ENCODE measurements at regions not wholly inside any gene's neighbourhood (a gene's known extent, or its start where the extent isn't known, plus 50 kb on each side); places are given as distances from the start of the nearest gene placed in this dataset.

DNA sequence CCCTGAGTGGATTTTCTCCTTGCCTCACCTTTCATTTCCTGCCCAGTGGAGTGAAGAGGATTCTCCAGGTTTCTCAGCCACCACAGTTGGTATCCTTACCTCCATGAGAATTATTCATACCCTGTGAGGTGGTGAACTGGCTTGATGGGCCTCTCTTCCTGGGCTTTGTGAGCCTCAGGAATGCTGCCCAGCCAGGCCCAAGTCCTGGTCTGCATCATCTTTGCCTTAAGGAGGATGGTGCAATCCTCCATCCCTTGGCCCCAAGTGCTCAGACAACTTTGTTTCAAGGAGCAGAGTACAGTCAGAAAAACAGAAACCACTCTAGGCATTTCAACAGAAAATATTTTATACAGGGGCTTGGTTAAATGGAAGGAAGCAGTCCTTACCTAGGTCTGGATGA is 114.2 kb upstream of the CADM1 start:
- Histone ChIP-seq H3K27ac (no peak overlapping the region), H3K9me3 (no peaks in the 10 kb centered on the region), H3K4me3 (no peak overlapping the region), H3K4me1 (peaks cover 18% of the 10 kb centered on the region; the same call in 1 of the 3 replicates), H3K4me2 (no peak overlapping the region)
- TF ChIP-seq HOXB5 (CRISPR knock-in tag; IDR thresholded peaks at IDR 0.05) = no peak
- TF ChIP-seq PBX3 (IDR thresholded peaks at IDR 0.05) = no peak
- TF ChIP-seq RCOR1 (IDR thresholded peaks at IDR 0.05; ENCODE audit: low read depth, low read length) = no peak
- no peak for TF ChIP-seq CBX2 (IDR thresholded peaks at IDR 0.05; ENCODE audit: borderline replicate concordance, low read depth)
- no peak for TF ChIP-seq SMC3 (IDR thresholded peaks at IDR 0.05)
- TF ChIP-seq NR3C1 (IDR thresholded peaks at IDR 0.05) = no peak
- no peak for TF ChIP-seq HOXA7 (CRISPR knock-in tag; IDR thresholded peaks at IDR 0.05)
- TF ChIP-seq POLR2AphosphoS2 (conservative IDR thresholded peaks at IDR 0.05; ENCODE audit: low read length) = no peak
- TF ChIP-seq BHLHE40 (IDR thresholded peaks at IDR 0.05; ENCODE audit: low read depth, low read length) = no peak
- TF ChIP-seq EP300 (IDR thresholded peaks at IDR 0.05) = no peak
- TF ChIP-seq MAZ (IDR thresholded peaks at IDR 0.05; ENCODE audit: borderline replicate concordance, low read depth, low read length) = no peak
- FAIRE-seq (no peak), ATAC-seq (no peak), DNase-seq (ENCODE audit: low read depth in 1 of 2, low spot score in 1 of 2) (no peak)
- ChIA-PET POLR2A (no interaction called here), CTCF (no interaction called here)

- ChIA-PET POLR2A (no interaction called here), CTCF (no interaction called here)
- Histone ChIP-seq H3K4me1 (peaks cover 12% of the 10 kb centered on the region; the same call in 1 of the 3 replicates), H3K4me3 (no peak overlapping the region), H3K4me2 (no peak overlapping the region), H3K27ac (no peak overlapping the region), H3K9me3 (no peaks in the 10 kb centered on the region)
- TF ChIP-seq EHMT2 (IDR thresholded peaks at IDR 0.05; ENCODE audit: low read depth) (no peak), KDM1A (IDR thresholded peaks at IDR 0.05; ENCODE audit: low read depth) (no peak), MAFK (IDR thresholded peaks at IDR 0.05; ENCODE audit: partially characterized antibody) (no peak), FOSB (CRISPR knock-in tag; IDR thresholded peaks at IDR 0.05) (no peak), CHD2 (IDR thresholded peaks at IDR 0.05; ENCODE audit: low read length, partially characterized antibody) (no peak), ZNF302 (CRISPR knock-in tag; IDR thresholded peaks at IDR 0.05) (no peak), JUN (IDR thresholded peaks at IDR 0.05) (no peak), PHF8 (IDR thresholded peaks at IDR 0.05; ENCODE audit: borderline replicate concordance, low read depth) (no peak)
- TF ChIP-seq, protein P1, sequence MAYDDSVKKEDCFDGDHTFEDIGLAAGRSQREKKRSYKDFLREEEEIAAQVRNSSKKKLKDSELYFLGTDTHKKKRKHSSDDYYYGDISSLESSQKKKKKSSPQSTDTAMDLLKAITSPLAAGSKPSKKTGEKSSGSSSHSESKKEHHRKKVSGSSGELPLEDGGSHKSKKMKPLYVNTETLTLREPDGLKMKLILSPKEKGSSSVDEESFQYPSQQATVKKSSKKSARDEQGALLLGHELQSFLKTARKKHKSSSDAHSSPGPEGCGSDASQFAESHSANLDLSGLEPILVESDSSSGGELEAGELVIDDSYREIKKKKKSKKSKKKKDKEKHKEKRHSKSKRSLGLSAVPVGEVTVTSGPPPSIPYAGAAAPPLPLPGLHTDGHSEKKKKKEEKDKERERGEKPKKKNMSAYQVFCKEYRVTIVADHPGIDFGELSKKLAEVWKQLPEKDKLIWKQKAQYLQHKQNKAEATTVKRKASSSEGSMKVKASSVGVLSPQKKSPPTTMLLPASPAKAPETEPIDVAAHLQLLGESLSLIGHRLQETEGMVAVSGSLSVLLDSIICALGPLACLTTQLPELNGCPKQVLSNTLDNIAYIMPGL (CRISPR knock-in tag; IDR thresholded peaks at IDR 0.05; ENCODE audit: borderline replicate concordance) = no peak
- TF ChIP-seq, protein P2, sequence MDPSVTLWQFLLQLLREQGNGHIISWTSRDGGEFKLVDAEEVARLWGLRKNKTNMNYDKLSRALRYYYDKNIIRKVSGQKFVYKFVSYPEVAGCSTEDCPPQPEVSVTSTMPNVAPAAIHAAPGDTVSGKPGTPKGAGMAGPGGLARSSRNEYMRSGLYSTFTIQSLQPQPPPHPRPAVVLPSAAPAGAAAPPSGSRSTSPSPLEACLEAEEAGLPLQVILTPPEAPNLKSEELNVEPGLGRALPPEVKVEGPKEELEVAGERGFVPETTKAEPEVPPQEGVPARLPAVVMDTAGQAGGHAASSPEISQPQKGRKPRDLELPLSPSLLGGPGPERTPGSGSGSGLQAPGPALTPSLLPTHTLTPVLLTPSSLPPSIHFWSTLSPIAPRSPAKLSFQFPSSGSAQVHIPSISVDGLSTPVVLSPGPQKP (IDR thresholded peaks at IDR 0.05; ENCODE audit: low read depth, low read length) = no peak
- no peak for FAIRE-seq
- 26% methylated on average over 2 of the region's 2 CpGs for WGBS (ENCODE audit: missing lambda C conversion rate)
- ATAC-seq = no peak
- DNase-seq (ENCODE audit: low read depth in 1 of 2, low spot score in 1 of 2) = no peak
Observed at GRCh38 chr11:115617767-115618166, 113.6 kb upstream of the CADM1 start.

DNA sequence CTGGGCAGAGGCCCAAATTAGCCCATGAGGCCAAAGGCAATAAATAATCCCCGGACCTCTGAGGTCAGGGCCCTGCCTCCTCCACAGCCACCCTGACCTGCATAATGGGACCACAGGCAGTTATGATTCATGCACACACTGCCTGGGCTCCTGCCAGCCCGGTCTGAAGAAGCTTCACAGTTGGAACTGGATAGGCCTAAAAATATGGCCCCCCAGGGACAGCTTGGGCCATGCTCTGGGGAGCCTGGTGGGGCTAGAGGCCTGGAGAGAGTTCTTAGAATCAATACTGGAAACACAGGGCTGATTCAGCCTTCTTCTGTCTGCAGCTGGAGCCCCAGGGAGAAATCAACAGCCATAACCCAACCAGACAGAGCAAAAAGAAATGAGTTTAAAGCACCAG is 112.8 kb upstream of the CADM1 start:
- POLR2A ChIA-PET = no interaction called here
- DNase-seq (ENCODE audit: low read depth in 1 of 2, low spot score in 1 of 2) = no peak
- H3K4me3 ChIP-seq = no peak overlapping the region
- TF ChIP-seq NFE2L2 (conservative IDR thresholded peaks at IDR 0.05; ENCODE audit: low read length) (no peak), HOXB5 (CRISPR knock-in tag; IDR thresholded peaks at IDR 0.05) (no peak), EP300 (IDR thresholded peaks at IDR 0.05) (no peak), CBX2 (IDR thresholded peaks at IDR 0.05; ENCODE audit: borderline replicate concordance, low read depth) (no peak), ATOH8 (CRISPR knock-in tag; IDR thresholded peaks at IDR 0.05; ENCODE audit: low read depth) (no peak), CEBPB (IDR thresholded peaks at IDR 0.05) (no peak), MYC (IDR thresholded peaks at IDR 0.05; ENCODE audit: borderline replicate concordance, low read length) (no peak), JUNB (IDR thresholded peaks at IDR 0.05) (no peak), RAD21 (conservative IDR thresholded peaks at IDR 0.05 in 1 of 2, IDR thresholded peaks at IDR 0.05 in 1 of 2) (no peak), RARB (CRISPR knock-in tag; IDR thresholded peaks at IDR 0.05) (no peak)
- TF ChIP-seq, protein P1 (CRISPR knock-in tag; IDR thresholded peaks at IDR 0.05; ENCODE audit: borderline replicate concordance) = no peak
- H3K4me1 ChIP-seq = 0 out of 3 replicates have a peak, but pooled peaks cover 8% of the 10 kb centered on the region
- 63% methylated on average over 1 of the region's 2 CpGs for WGBS (ENCODE audit: missing lambda C conversion rate)
- H3K9me3 ChIP-seq = no peaks in the 10 kb centered on the region
- FAIRE-seq = no peak
- CTCF ChIA-PET = no interaction called here
- H3K4me2 ChIP-seq = no peak overlapping the region
- no peak for ATAC-seq
- H3K27ac ChIP-seq = no peak overlapping the region
